ENCODE measurements at regions not wholly inside any gene's neighbourhood (a gene's known extent, or its start where the extent isn't known, plus 50 kb on each side); places are given as distances from the start of the nearest gene placed in this dataset.

GRCh38 chr14:98578204-98578603, 693.8 kb downstream of the BCL11B start:
- no peaks in the 10 kb centered on the region for H3K9me3 ChIP-seq (ENCODE audit: insufficient read depth, low read depth, low read length)
- no peaks in the 10 kb centered on the region for H3K79me2 ChIP-seq (ENCODE audit: insufficient read depth, low read length)
- no peak overlapping the region for H3K27ac ChIP-seq (ENCODE audit: low read depth, low read length)

GRCh38 chr14:98579140-98579539, 692.9 kb downstream of the BCL11B start:
- Mint-ChIP-seq H3K9me3 (ENCODE audit: unreplicated experiment) (peaks cover under 1% of the 10 kb centered on the region), H3K4me1 (ENCODE audit: low read depth, unreplicated experiment) (peaks cover 3% of the 10 kb centered on the region), H3K27ac (ENCODE audit: unreplicated experiment) (no peak overlapping the region), H3K27me3 (ENCODE audit: low read depth, unreplicated experiment) (peaks cover 19% of the 10 kb centered on the region), H3K4me3 (ENCODE audit: unreplicated experiment) (no peak overlapping the region), H3K36me3 (ENCODE audit: low read depth, unreplicated experiment) (no peaks in the 10 kb centered on the region)
- DNase-seq (ENCODE audit: low read depth) (no peak), FAIRE-seq (no peak)
- TF ChIP-seq CTCF (IDR thresholded peaks at IDR 0.05; ENCODE audit: insufficient read depth, low read depth, low read length) (no peak), EZH2 (IDR thresholded peaks at IDR 0.05; ENCODE audit: insufficient read depth, low read length) (no peak)
- H4K20me1 ChIP-seq (ENCODE audit: insufficient read depth, low read length), result no peaks in the 10 kb centered on the region
- H3K9me3 ChIP-seq (ENCODE audit: insufficient read depth, low read depth, low read length), result peaks cover 3% of the 10 kb centered on the region
- H3K4me3 ChIP-seq (ENCODE audit: insufficient read depth, low read depth, low read length), result no peak overlapping the region
- no peak overlapping the region for H3K27ac ChIP-seq (ENCODE audit: low read depth, low read length)
- H3K36me3 ChIP-seq (ENCODE audit: insufficient read depth, low read length), result no peaks in the 10 kb centered on the region
- H3K27me3 ChIP-seq (ENCODE audit: insufficient read depth, low read length), result no peaks in the 10 kb centered on the region
- no peaks in the 10 kb centered on the region for H3K4me1 ChIP-seq (ENCODE audit: insufficient read depth, low read length)
- no peak overlapping the region for H3K4me2 ChIP-seq (ENCODE audit: low read length)
- no peak overlapping the region for H3K9ac ChIP-seq (ENCODE audit: low read length)
- no peak overlapping the region for H2AFZ ChIP-seq (ENCODE audit: low read depth, low read length)
- H3K79me2 ChIP-seq (ENCODE audit: insufficient read depth, low read length), result no peaks in the 10 kb centered on the region

More at GRCh38 chr14:98578204-98578603, 693.8 kb downstream of the BCL11B start:
- no peak overlapping the region for H3K27ac Mint-ChIP-seq (ENCODE audit: unreplicated experiment)
- Histone ChIP-seq H3K4me1 (ENCODE audit: insufficient read depth, low read length) (no peaks in the 10 kb centered on the region), H3K4me2 (ENCODE audit: low read length) (no peak overlapping the region), H3K9ac (ENCODE audit: low read length) (no peak overlapping the region), H2AFZ (ENCODE audit: low read depth, low read length) (no peak overlapping the region), H3K4me3 (ENCODE audit: insufficient read depth, low read depth, low read length) (no peak overlapping the region), H3K36me3 (ENCODE audit: insufficient read depth, low read length) (no peaks in the 10 kb centered on the region), H3K27me3 (ENCODE audit: insufficient read depth, low read length) (no peaks in the 10 kb centered on the region), H4K20me1 (ENCODE audit: insufficient read depth, low read length) (no peaks in the 10 kb centered on the region)
- peaks cover 3% of the 10 kb centered on the region for H3K4me1 Mint-ChIP-seq (ENCODE audit: low read depth, unreplicated experiment)
- no peaks in the 10 kb centered on the region for H3K36me3 Mint-ChIP-seq (ENCODE audit: low read depth, unreplicated experiment)
- H3K9me3 Mint-ChIP-seq (ENCODE audit: unreplicated experiment), result peaks cover 1% of the 10 kb centered on the region
- no peak for TF ChIP-seq CTCF (IDR thresholded peaks at IDR 0.05; ENCODE audit: insufficient read depth, low read depth, low read length)
- no peak for TF ChIP-seq EZH2 (IDR thresholded peaks at IDR 0.05; ENCODE audit: insufficient read depth, low read length)
- FAIRE-seq (no peak), DNase-seq (ENCODE audit: low read depth) (peak; percentile 32)
- peaks cover 17% of the 10 kb centered on the region for H3K27me3 Mint-ChIP-seq (ENCODE audit: low read depth, unreplicated experiment)
- H3K4me3 Mint-ChIP-seq (ENCODE audit: unreplicated experiment), result no peak overlapping the region

GRCh38 chr14:98580131-98580678, 691.8 kb downstream of the BCL11B start:
- Histone ChIP-seq H3K27me3 (ENCODE audit: insufficient read depth, low read length) (no peaks in the 10 kb centered on the region), H2AFZ (ENCODE audit: low read depth, low read length) (no peak overlapping the region), H3K4me1 (ENCODE audit: insufficient read depth, low read length) (no peaks in the 10 kb centered on the region), H3K9me3 (ENCODE audit: insufficient read depth, low read depth, low read length) (peaks cover 3% of the 10 kb centered on the region), H4K20me1 (ENCODE audit: insufficient read depth, low read length) (no peaks in the 10 kb centered on the region), H3K27ac (ENCODE audit: low read depth, low read length) (no peak overlapping the region), H3K4me3 (ENCODE audit: insufficient read depth, low read depth, low read length) (no peak overlapping the region), H3K9ac (ENCODE audit: low read length) (no peak overlapping the region), H3K4me2 (ENCODE audit: low read length) (no peak overlapping the region), H3K79me2 (ENCODE audit: insufficient read depth, low read length) (no peaks in the 10 kb centered on the region), H3K36me3 (ENCODE audit: insufficient read depth, low read length) (no peaks in the 10 kb centered on the region)
- peaks cover 15% of the 10 kb centered on the region for H3K27me3 Mint-ChIP-seq (ENCODE audit: low read depth, unreplicated experiment)
- no peak overlapping the region for H3K4me3 Mint-ChIP-seq (ENCODE audit: unreplicated experiment)
- no peaks in the 10 kb centered on the region for H3K36me3 Mint-ChIP-seq (ENCODE audit: low read depth, unreplicated experiment)
- no peak overlapping the region for H3K27ac Mint-ChIP-seq (ENCODE audit: unreplicated experiment)
- no peak for TF ChIP-seq CTCF (IDR thresholded peaks at IDR 0.05; ENCODE audit: insufficient read depth, low read depth, low read length)
- TF ChIP-seq EZH2 (IDR thresholded peaks at IDR 0.05; ENCODE audit: insufficient read depth, low read length), result no peak
- FAIRE-seq (no peak), DNase-seq (ENCODE audit: low read depth) (peak; percentile 1)
- H3K9me3 Mint-ChIP-seq (ENCODE audit: unreplicated experiment), result no peaks in the 10 kb centered on the region
- H3K4me1 Mint-ChIP-seq (ENCODE audit: low read depth, unreplicated experiment), result peaks cover 3% of the 10 kb centered on the region

Measured in astrocyte (in vitro differentiated cells and primary cell).